Endothelial cell of umbilical vein (primary cell): ENCODE measurements at regions not wholly inside any gene's neighbourhood (a gene's known extent, or its start where the extent isn't known, plus 50 kb on each side); places are given as distances from the start of the nearest gene placed in this dataset.
"Not testable (repeated sequence)": the region's sequence is repeated elsewhere in the genome, so short reads cannot be mapped to it uniquely, and the experiment has no call there.

Experiments
- BruUV-seq: library from RNA; stranded (reverse); fragments of 400-500 nt; replicated peaks from 2 replicates; lab custom pipeline; 2021; lab: Mats Ljungman, UMichigan
- CTCF ChIA-PET: fragments of 300-600, 350-600 bp; sonication (Branson Sonifier 250); formaldehyde crosslinking; loops from one replicate; lab custom pipeline; 2021; ENCODE audit warnings: antibody characterized with exemption, inconsistent platforms; lab: Charles Lee
- POLR2A ChIA-PET: fragments of 300-600, 350-600 bp; sonication (Branson Sonifier 250); formaldehyde crosslinking; loops from one replicate; lab custom pipeline; 2021; ENCODE audit warnings: antibody characterized with exemption, inconsistent platforms; lab: Charles Lee
- DNase-seq: peaks from one replicate; pipeline ENCODE4 v3.0.0-alpha.2; 2011; ENCODE audit warnings: low read depth, low spot score
- FAIRE-seq: peaks from 2 replicates; lab custom pipeline; 2011; peaks lifted over from hg19 to GRCh38; lab: Jason Lieb, UNC
- H2AFZ ChIP-seq: 2 replicates; pipeline ENCODE4 v1.6.0; 2012; ENCODE audit warnings: low read depth, low read length, control low read depth, inconsistent platforms
- H3K27ac ChIP-seq: 2 replicates; pipeline ENCODE4 v1.5.1; 2011; ENCODE audit warnings: low read depth, mild to moderate bottlenecking, control low read depth, low read length, moderate library complexity; ENCODE audit not compliant: insufficient read depth
- H3K27me3 ChIP-seq, 2 experiments: 2 replicates each; pipeline versions ENCODE4 v1.6.0 to v1.6.1; 2011; ENCODE audit warnings: low read length in 2 of 2, mixed read lengths in 1 of 2; ENCODE audit not compliant: control insufficient read depth in 2 of 2, insufficient read depth in 2 of 2
- H3K36me3 ChIP-seq, 2 experiments: 2 replicates in 1 of 2; 3 replicates in 1 of 2; pipeline ENCODE4 v1.5.1; 2011; ENCODE audit warnings: low read length in 2 of 2, mild to moderate bottlenecking in 1 of 2, moderate library complexity in 1 of 2; ENCODE audit not compliant: control insufficient read depth in 2 of 2, insufficient read depth in 2 of 2; ENCODE audit errors: extremely low read depth in 1 of 2
- H3K4me1 ChIP-seq: 3 replicates; pipeline ENCODE4 v1.5.1; 2011; ENCODE audit warnings: mild to moderate bottlenecking, low read length; ENCODE audit not compliant: control insufficient read depth, insufficient read depth; ENCODE audit errors: extremely low read depth
- H3K4me2 ChIP-seq: 2 replicates; pipeline ENCODE4 v1.6.1; 2011; ENCODE audit warnings: low read length, control low read depth, mixed read lengths; ENCODE audit not compliant: insufficient read depth
- H3K4me3 ChIP-seq, 3 experiments: fragments of 200-600 bp in 1 of 3; sonication (generic), shearing (Covaris generic) in 1 of 3; replicated peaks in 1 of 3; 2 replicates each; pipeline ENCODE4 v1.5.1; 2011 to 2016; ENCODE audit warnings: control low read depth in 3 of 3, low read length in 3 of 3, mild to moderate bottlenecking in 2 of 3, inconsistent platforms in 1 of 3, low read depth in 1 of 3, moderate library complexity in 1 of 3; ENCODE audit not compliant: insufficient read depth in 1 of 3
- H3K79me2 ChIP-seq: 2 replicates; pipeline ENCODE4 v1.6.0; 2012; ENCODE audit warnings: low read length, inconsistent platforms; ENCODE audit not compliant: control insufficient read depth, insufficient read depth
- H3K9ac ChIP-seq: replicated peaks from 2 replicates; pipeline ENCODE3; 2011; ENCODE audit warnings: low read length, control low read depth; ENCODE audit not compliant: insufficient read depth; ENCODE audit errors: extremely low read depth
- H3K9me1 ChIP-seq: replicated peaks from 3 replicates; pipeline ENCODE4 v1.6.0; 2011; ENCODE audit warnings: mild to moderate bottlenecking, low read length; ENCODE audit not compliant: control insufficient read depth, insufficient read depth; ENCODE audit errors: extremely low read depth
- H3K9me3 ChIP-seq: replicated peaks from 2 replicates; pipeline ENCODE4 v1.5.1; 2012; ENCODE audit warnings: low read length, inconsistent platforms; ENCODE audit not compliant: control insufficient read depth, insufficient read depth
- H4K20me1 ChIP-seq: replicated peaks from 2 replicates; pipeline ENCODE3; 2011; ENCODE audit warnings: mild to moderate bottlenecking, low read length; ENCODE audit not compliant: control insufficient read depth, insufficient read depth; ENCODE audit errors: extremely low read depth
- CTCF ChIP-seq, 2 donors: IDR thresholded peaks; 1 replicate in 1 of 2; 2 replicates in 1 of 2; pipeline ENCODE4 v1.5.1; 2011; ENCODE audit warnings: low read length in 2 of 2, mild to moderate bottlenecking in 2 of 2, moderate library complexity in 2 of 2, control low read depth in 1 of 2, inconsistent platforms in 1 of 2, low read depth in 1 of 2; ENCODE audit not compliant: insufficient read depth in 1 of 2; ENCODE audit errors: extremely low read depth in 1 of 2
- EZH2 ChIP-seq: IDR thresholded peaks from 2 replicates; pipeline ENCODE4 v1.6.1; 2012; ENCODE audit warnings: borderline replicate concordance, low read depth, mild to moderate bottlenecking, moderate library complexity, low read length, inconsistent platforms; ENCODE audit not compliant: severe bottlenecking
- FOS ChIP-seq: IDR thresholded peaks from 2 replicates; pipeline ENCODE4 v1.6.1; 2011; ENCODE audit warnings: mild to moderate bottlenecking, low read length, moderate library complexity, borderline replicate concordance; ENCODE audit not compliant: insufficient read depth
- GATA2 ChIP-seq: IDR thresholded peaks from 2 replicates; pipeline ENCODE4 v1.7.0; 2011; ENCODE audit warnings: low read depth, mild to moderate bottlenecking, moderate library complexity, mixed read lengths, low read length; ENCODE audit not compliant: insufficient read length, insufficient read depth
- JUN ChIP-seq: IDR thresholded peaks from 2 replicates; pipeline ENCODE4 v1.6.1; 2011; ENCODE audit warnings: borderline replicate concordance, low read depth; ENCODE audit not compliant: insufficient read length, insufficient read depth
- MYC ChIP-seq: IDR thresholded peaks from one replicate; pipeline ENCODE4 v1.6.1; 2011; ENCODE audit warnings: mild to moderate bottlenecking, low read depth, low read length
- POLR2A ChIP-seq: IDR thresholded peaks from 2 replicates; pipeline ENCODE4 v1.6.1; 2012; ENCODE audit warnings: low read depth, mild to moderate bottlenecking, control low read depth, low read length
- POLR2AphosphoS5 ChIP-seq: IDR thresholded peaks from 2 replicates; pipeline ENCODE4 v1.6.1; 2012; ENCODE audit warnings: low read depth, mild to moderate bottlenecking, control low read depth, low read length, moderate library complexity; ENCODE audit not compliant: insufficient read depth
- dilution Hi-C: fragments of 300-500 bp; cut with MboI; formaldehyde crosslinking; loops from one replicate; pipeline ENCODE4 v1.15.0; 2019; ENCODE audit warnings: low sequenced_read_pairs; ENCODE audit not compliant: extremely low pct_ligation_motif_present
- intact Hi-C: fragments of 100-400 bp; cut with micrococcal nuclease; formaldehyde crosslinking; loops from one replicate; pipeline ENCODE4 v1.10.0; 2022
- TF ChIP-seq, protein P1 (sequence below): IDR thresholded peaks from 2 replicates; pipeline ENCODE4 v1.6.1; 2011; ENCODE audit not compliant: insufficient read depth, insufficient read length

DNA sequence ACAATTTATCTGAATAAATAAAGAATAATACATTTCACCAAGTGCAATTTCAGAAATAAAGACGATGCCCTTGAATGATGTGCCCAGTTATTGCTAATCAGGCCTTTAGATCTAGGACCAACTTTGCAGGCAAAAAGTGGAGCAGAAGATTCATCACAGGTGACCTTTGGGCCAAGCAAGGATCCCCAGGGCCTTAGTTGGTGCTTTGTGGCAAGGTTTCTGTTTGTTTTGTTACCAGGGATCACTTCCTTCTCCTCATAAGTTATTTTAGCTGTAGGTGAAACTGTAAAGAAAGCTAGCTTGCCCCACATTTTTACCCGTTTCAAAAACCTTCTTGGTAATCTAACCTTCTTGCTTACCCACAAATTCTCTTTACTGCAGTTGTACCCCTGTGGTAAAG, 323.2 kb downstream of the NEBL start:
- intact Hi-C loops: no loop called here
- ChIA-PET CTCF (no interaction called here), POLR2A (no interaction called here)
- no peaks in the 10 kb centered on the region for H3K4me1 ChIP-seq
- no peaks in the 10 kb centered on the region for H3K79me2 ChIP-seq
- H3K9me1 ChIP-seq: no peaks in the 10 kb centered on the region
- no peaks in the 10 kb centered on the region for H3K36me3 ChIP-seq
- no TSS peak for BruUV-seq
- H3K9ac ChIP-seq: no peak overlapping the region
- H3K27ac ChIP-seq: no peak overlapping the region
- no peaks in the 10 kb centered on the region for H4K20me1 ChIP-seq
- no peak for TF ChIP-seq EZH2
- no peak for FAIRE-seq
- dilution Hi-C loops: no loop called here
- H3K4me2 ChIP-seq: no peak overlapping the region
- no peak for DNase-seq
- peaks cover 3% of the 10 kb centered on the region for H3K9me3 ChIP-seq
- H2AFZ ChIP-seq: no peak overlapping the region
- no peaks in the 10 kb centered on the region for H3K27me3 ChIP-seq
- no peak overlapping the region for H3K4me3 ChIP-seq

DNA sequence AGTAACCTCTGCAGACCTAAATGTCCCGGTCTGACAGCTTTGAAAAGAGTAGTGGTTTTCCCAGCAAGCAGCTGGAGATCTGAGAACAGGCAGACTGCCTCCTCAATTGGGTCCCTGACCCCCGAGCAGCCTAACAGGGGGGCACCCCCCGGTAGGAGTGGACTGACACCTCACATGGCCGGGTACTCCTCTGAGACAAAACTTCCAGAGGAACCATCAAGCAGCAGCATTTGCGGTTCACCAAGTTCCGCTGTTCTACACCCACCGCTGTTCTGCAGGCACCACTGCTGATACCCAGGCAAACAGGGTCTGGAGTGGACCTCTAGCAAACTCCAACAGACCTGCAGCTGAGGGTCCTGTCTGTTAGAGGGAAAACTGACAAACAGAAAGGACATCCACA, 341.1 kb downstream of the NEBL start:
- H3K27ac ChIP-seq, H3K9ac ChIP-seq, POLR2A ChIA-PET, CTCF ChIA-PET, H3K79me2 ChIP-seq, H2AFZ ChIP-seq, H3K4me1 ChIP-seq, intact Hi-C loops, H3K9me1 ChIP-seq, FAIRE-seq, DNase-seq, H3K4me2 ChIP-seq, H3K9me3 ChIP-seq, H4K20me1 ChIP-seq, H3K36me3 ChIP-seq, H3K4me3 ChIP-seq, H3K27me3 ChIP-seq, BruUV-seq, dilution Hi-C loops: not testable (repeated sequence)

DNA sequence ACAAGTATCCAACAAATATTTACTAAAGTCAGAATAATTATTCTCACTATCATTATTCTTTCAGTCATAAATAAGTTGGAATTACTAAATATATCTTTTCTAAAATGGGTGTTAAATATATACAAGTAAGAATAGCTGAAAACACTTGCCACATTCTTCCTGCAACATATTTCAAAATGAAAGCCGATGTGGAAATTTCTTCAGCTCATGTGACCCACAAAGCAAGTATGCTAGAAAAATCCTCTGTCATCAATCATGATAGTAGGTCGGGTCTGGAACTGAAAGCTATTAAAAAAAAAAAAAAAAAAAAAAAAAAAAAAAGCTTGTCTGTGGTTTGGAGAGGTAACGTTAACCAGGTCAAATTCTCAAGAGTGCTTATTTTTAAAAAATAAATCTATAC, 344.7 kb downstream of the NEBL start:
- H3K4me1 ChIP-seq: no peaks in the 10 kb centered on the region
- no peaks in the 10 kb centered on the region for H3K79me2 ChIP-seq
- H3K4me3 ChIP-seq: no peak overlapping the region
- H3K27ac ChIP-seq: no peak overlapping the region
- FAIRE-seq (no peak), DNase-seq (no peak)
- TF ChIP-seq JUN: no peak
- TF ChIP-seq CTCF (IDR thresholded peaks at IDR 0.05; ENCODE audit: extremely low read depth in 1 of 2, insufficient read depth in 1 of 2, low read depth in 1 of 2, low read length in 2 of 2): no peak
- no peak for TF ChIP-seq FOS
- no peak for TF ChIP-seq POLR2A
- no peak for TF ChIP-seq GATA2
- no peak for TF ChIP-seq MYC
- TF ChIP-seq, protein P1, sequence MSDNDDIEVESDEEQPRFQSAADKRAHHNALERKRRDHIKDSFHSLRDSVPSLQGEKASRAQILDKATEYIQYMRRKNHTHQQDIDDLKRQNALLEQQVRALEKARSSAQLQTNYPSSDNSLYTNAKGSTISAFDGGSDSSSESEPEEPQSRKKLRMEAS: no peak
- no peak for TF ChIP-seq EZH2
- TF ChIP-seq POLR2AphosphoS5: no peak
- no peak overlapping the region for H3K9ac ChIP-seq
- H4K20me1 ChIP-seq: no peaks in the 10 kb centered on the region
- POLR2A ChIA-PET: no interaction called here
- H3K36me3 ChIP-seq: no peaks in the 10 kb centered on the region
- H3K9me3 ChIP-seq: peaks cover 4% of the 10 kb centered on the region
- no peak overlapping the region for H3K4me2 ChIP-seq
- no peaks in the 10 kb centered on the region for H3K27me3 ChIP-seq
- dilution Hi-C loops: no loop called here
- H3K9me1 ChIP-seq: no peaks in the 10 kb centered on the region
- CTCF ChIA-PET: no interaction called here
- intact Hi-C loops: no loop called here
- H2AFZ ChIP-seq: no peak overlapping the region
- BruUV-seq: no TSS peak
